ENCODE measurements at regions not wholly inside any gene's neighbourhood (a gene's known extent, or its start where the extent isn't known, plus 50 kb on each side); places are given as distances from the start of the nearest gene placed in this dataset.
"Not testable (repeated sequence)": the region's sequence is repeated elsewhere in the genome, so short reads cannot be mapped to it uniquely, and the experiment has no call there.

GRCh38 chr9:30292026-30292425 is 2092.4 kb upstream of the ACO1 start:
- TF ChIP-seq CTCF, POLR2A (IDR thresholded peaks at IDR 0.05): not testable (repeated sequence)

All from lower leg skin (tissue), 3 donors.